Pons (tissue), 1 donor: ENCODE measurements at regions not wholly inside any gene's neighbourhood (a gene's known extent, or its start where the extent isn't known, plus 50 kb on each side); places are given as distances from the start of the nearest gene placed in this dataset.

Experiments
- DNase-seq: peaks from one replicate; pipeline ENCODE4 v3.0.0-alpha.2; 2016; ENCODE audit warnings: low spot score

- no peak for DNase-seq
These were observed 154.1 kb downstream of the NUP210 start for GRCh38 chr3:13266005-13266404.

GRCh38 chr3:13265507-13265906 is 154.6 kb downstream of the NUP210 start:
- no peak for DNase-seq

GRCh38 chr3:13265016-13265415 is 155.1 kb downstream of the NUP210 start:
- no peak for DNase-seq

DNA sequence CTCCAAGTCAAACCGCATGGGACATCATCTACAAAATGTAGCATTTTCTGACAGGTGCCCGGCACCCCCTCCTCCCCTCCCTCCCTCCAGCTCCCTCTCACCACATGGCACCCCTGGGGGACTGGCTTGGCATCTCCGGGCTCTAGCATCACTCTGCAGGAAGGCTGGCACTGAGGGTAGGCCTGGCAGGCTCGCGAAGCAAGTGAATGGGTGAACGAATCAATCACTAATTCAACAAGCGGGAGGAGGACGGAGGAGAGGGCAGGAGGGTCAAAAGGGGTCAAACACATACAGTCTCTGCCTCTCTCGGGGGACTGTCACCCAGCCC is 155.7 kb downstream of the NUP210 start:
- no peak for DNase-seq

DNA sequence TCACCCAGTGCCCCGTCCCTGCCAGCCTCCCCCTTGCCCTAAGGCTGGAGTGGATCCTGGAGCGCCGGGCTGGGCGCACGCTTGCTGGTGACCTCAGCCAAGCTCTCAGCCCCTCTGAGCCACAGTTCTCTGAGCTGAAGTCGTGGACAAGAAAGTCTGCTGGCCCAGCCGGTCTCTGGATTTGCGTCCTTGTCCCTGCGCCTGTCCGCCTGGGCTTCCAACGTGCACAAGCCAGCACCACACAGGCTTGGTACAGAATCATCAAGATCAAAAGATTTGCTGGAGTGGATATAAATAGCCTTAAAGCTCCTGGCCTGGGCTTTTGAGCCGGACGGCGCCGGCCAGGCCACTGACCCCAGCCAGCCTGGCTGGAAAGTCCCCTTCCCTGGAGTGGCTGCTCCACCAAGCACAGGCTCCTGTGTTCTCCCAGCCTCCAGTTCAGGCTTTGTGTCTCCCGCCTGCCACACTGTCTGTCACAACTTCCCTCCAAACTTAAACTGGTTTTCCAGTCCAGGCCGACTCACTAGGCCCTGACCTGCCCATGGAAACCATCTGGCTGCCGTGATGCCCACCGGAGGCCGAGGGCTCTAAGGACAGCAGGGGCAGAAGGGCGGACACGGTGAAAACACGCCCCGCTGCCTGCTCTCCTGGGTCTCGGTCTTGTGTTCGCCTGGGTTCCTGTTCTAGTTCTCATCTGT is 156.2 kb downstream of the NUP210 start:
- no peak for DNase-seq

DNA sequence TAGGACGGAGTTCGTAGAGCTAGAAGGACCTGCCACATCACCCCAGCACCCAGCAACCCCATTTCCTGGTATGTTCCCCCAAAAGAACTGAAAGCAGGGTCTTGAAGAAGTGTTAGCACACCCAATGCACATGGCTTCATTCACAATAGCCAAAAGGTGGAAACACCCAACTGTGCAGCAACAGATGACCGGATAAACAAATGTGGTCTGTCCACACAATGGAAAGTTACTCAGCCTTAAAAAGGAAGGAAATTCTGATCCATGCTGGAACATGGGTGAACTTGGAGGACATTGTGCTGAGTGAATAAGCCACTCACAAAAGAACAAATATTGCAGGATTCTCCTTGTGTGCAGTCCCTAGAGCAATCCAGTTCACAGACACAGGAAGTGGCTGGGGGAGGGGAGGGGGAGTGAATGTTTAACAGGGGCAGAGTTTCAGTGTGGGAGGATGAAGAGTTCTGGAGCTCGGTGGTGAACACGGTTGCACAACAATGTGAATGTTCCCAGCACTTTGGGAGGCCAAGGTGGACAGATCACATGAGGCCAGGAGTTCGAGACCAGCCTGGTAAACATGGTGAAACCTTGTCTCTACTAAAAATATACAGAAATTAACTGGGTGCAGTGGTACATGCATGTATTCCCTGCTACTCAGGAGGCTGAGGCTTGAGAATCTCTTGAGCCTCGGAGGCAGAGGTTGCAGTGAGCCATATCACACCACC is 157.5 kb downstream of the NUP210 start:
- DNase-seq, result no peak

- no peak for DNase-seq
These were observed 158.2 kb downstream of the NUP210 start for GRCh38 chr3:13261892-13262291.

DNA sequence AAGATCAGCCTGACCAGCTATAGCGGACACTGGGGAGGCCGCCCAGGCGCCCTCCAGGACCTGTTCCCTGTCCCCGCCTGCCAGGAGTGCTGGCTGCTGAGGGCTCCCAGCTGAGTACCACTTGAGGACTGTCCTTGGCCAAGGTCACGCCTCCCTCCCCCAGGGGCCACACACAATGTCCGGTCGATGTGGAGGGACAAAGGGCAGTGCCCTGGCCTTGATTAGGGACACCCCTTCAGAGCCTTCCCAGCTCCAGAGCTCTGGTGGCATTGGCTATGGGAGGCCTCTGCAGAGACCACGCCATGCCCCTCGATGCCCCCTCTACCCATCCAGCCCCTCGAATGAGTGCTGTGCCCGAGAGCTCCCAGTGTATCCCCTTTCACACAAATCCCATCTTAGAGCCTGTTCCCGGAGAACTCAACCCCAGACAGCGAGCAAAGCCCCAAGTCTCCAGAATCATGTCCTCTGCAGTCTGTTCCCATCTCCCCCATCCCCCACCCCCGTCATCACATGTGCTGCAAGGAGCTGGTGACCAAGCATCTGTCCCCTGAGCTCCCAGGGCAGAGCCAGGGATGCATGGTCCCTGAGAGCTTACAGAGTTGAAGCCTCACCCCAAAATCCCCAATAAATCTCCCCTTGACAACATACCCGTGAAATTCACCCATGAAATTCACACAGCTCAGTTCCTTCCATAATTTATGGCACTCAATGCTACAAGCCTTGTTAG is 158.9 kb downstream of the NUP210 start:
- DNase-seq, result no peak

GRCh38 chr3:13260259-13261103 is 159.6 kb downstream of the NUP210 start:
- DNase-seq, result no peak

- DNase-seq, result no peak
These were observed 160.3 kb downstream of the NUP210 start for GRCh38 chr3:13259831-13260230.

DNA sequence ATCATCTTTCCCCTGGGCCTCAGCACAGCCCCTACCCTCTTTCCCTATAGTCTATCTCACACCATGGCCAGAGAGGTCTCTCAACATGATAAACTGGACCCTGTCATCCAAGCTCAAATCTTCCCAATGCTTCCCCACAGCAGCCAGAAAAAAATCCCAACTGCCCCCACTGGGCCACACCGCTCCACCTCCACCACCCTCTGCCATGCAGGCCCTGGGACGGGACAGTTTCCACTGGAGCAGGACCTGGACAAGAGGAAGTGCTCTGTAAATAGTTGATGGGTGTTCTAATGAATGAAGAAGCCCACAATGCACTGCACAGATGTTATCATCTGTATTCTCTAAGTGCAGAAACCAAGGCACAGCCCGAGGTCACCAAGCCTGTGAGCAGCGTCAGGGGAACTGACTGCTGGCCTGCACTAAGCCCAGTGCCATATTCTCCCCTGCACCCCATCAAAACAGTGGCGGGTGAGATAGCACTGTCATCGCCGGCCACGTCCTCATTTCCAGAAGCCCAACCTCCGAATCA is 161.1 kb downstream of the NUP210 start:
- no peak for DNase-seq

DNA sequence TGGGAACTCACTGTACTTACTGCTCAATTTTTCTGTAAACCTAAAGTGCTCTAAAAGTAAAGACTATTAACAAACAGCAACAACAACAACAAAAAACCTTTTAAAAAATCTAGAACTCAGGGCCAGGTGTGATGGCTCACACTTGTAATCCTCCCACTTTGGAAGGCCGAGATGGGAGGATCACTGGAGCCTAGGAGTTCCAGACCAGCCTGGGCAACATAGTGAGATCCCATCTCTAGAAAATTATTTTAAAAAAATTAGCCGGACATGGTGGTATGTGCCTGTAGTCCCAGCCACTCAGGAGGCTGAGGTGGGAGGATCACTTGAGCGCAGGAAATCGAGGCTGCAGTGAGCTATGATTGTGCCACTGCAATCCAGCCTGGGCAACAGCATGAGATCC is 161.8 kb downstream of the NUP210 start:
- DNase-seq, result no peak

DNA sequence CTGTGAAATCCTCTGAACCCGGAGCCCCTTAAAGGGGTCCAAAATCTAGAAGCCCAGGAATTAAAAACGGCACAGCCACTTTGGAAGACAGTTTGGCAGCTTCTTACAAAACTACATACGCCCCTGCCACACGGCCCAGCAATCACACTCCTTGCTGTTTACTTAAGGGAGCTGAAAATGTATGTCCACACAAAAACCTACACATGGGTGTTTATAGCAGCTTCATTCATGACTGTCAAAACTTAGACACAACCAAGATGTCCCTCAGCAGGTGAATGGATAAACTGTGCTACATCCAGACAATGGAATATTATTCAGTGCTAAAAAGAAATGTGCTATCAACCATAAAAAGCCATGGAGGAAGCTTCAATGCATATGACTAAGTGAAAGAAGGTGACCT is 162.5 kb downstream of the NUP210 start:
- no peak for DNase-seq

DNA sequence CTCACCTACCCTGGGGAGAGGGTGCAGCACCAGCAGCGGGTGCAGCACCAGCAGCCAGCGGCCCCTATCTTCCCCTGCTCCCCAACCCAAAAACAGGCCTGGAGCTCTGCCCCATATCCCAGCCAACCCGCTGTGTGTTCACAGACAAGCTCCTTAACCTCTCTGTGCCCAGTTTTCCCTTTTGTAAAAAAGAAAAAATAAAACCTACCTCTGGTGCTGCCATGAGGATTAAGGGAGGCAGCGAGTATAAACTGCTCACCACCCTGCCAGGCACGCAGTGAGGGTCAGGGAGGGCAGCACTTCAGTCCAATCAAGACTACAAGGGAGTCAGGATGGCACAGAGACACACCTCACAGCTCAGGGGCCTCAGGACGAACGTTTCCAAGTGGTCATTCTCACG is 163.3 kb downstream of the NUP210 start:
- DNase-seq, result no peak

GRCh38 chr3:13254028-13254951 is 165.8 kb downstream of the NUP210 start:
- DNase-seq, result no peak

DNA sequence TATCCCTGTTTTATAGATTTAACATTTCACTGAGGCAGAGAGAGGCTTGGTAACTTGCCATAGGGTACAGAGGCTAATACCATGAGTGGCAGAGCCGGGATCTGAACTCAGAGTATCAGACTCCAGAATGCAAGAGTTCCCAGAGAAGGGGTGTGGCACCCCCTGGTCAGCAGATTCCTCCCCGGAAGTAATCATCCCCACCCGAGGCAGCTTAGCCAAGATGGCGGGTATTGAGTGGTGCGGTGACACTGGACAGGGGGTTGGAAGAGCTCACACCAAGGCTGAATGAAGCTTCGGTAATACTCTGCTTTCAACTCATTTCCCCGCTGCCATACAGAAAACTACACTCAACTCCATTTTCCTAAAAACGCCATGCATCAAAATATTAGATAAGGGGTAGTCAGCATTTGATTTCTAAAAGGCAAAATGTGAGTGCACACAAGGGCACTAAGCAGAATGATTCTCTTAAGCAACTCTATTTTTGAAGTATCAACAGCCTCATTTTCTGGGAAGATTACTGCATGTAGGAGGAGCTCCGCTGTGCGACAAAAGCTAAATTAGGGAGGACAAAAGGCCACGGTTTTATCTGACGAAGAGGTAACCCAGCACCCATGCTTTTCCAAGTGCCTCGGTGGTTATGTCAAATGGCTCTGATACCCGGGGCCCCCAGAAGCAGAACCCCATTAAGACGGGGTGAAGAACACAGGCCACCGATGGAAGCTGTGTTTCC is 166.7 kb downstream of the NUP210 start:
- DNase-seq, result no peak

GRCh38 chr3:13252207-13252606 is 167.9 kb downstream of the NUP210 start:
- DNase-seq, result no peak

GRCh38 chr3:13251166-13251903 is 168.8 kb downstream of the NUP210 start:
- no peak for DNase-seq

- DNase-seq, result no peak
These were observed 170.3 kb downstream of the NUP210 start for GRCh38 chr3:13249664-13250390.
